BJ (cell line): ENCODE measurements at regions not wholly inside any gene's neighbourhood (a gene's known extent, or its start where the extent isn't known, plus 50 kb on each side); places are given as distances from the start of the nearest gene placed in this dataset.

Source experiments
- CTCF ChIA-PET: fragments of 350-600 bp; formaldehyde crosslinking; extraction: SDS; loops from one replicate; lab custom pipeline; 2021; ENCODE audit warnings: antibody characterized with exemption, inconsistent platforms; lab: Yijun Ruan, JAX
- POLR2A ChIA-PET: fragments of 300-600 bp; sonication (Branson Sonifier 250); formaldehyde crosslinking; extraction: SDS; loops from one replicate; lab custom pipeline; 2021; ENCODE audit warnings: antibody characterized with exemption; lab: Charles Lee
- DNase-seq: peaks from one replicate; pipeline ENCODE4 v3.0.0-alpha.2; 2011; ENCODE audit warnings: low read depth
- H3K27me3 ChIP-seq: 2 replicates; pipeline ENCODE4 v1.6.0; 2011; ENCODE audit warnings: low read length; ENCODE audit not compliant: control insufficient read depth, insufficient read depth
- H3K36me3 ChIP-seq: 2 replicates; pipeline ENCODE4 v1.5.1; 2011; ENCODE audit warnings: low read length; ENCODE audit not compliant: control insufficient read depth, insufficient read depth
- H3K4me3 ChIP-seq: 2 replicates; pipeline ENCODE4 v1.5.1; 2011; ENCODE audit warnings: low read depth, mild to moderate bottlenecking, control low read depth, low read length
- CTCF ChIP-seq: IDR thresholded peaks from 2 replicates; pipeline ENCODE4 v1.5.1; 2011; ENCODE audit warnings: low read depth, mild to moderate bottlenecking, control low read depth, inconsistent platforms, low read length, moderate library complexity; ENCODE audit not compliant: insufficient read depth

GRCh38 chr13:55219538-55219937 lies 1921.2 kb upstream of the PRR20A start:
- no peaks in the 10 kb centered on the region for H3K36me3 ChIP-seq
- no peak overlapping the region for H3K4me3 ChIP-seq
- ChIA-PET CTCF (no interaction called here), POLR2A (no interaction called here)
- TF ChIP-seq CTCF = no peak
- no peak for DNase-seq
- H3K27me3 ChIP-seq = no peaks in the 10 kb centered on the region

- Histone ChIP-seq H3K27me3 (no peaks in the 10 kb centered on the region), H3K4me3 (no peak overlapping the region), H3K36me3 (no peaks in the 10 kb centered on the region)
- TF ChIP-seq CTCF = no peak
- CTCF ChIA-PET = no interaction called here
- POLR2A ChIA-PET = no interaction called here
- DNase-seq = no peak
Observed at GRCh38 chr13:55229906-55230569, 1910.7 kb upstream of the PRR20A start.

GRCh38 chr13:55230570-55230908 lies 1910.2 kb upstream of the PRR20A start:
- DNase-seq = no peak
- H3K27me3 ChIP-seq = no peaks in the 10 kb centered on the region
- POLR2A ChIA-PET = no interaction called here
- no peak overlapping the region for H3K4me3 ChIP-seq
- CTCF ChIA-PET = no interaction called here
- no peak for TF ChIP-seq CTCF
- no peaks in the 10 kb centered on the region for H3K36me3 ChIP-seq

- ChIA-PET POLR2A (no interaction called here), CTCF (no interaction called here)
- DNase-seq = no peak
- Histone ChIP-seq H3K4me3 (no peak overlapping the region), H3K36me3 (no peaks in the 10 kb centered on the region), H3K27me3 (no peaks in the 10 kb centered on the region)
- no peak for TF ChIP-seq CTCF
Observed at GRCh38 chr13:55234311-55234710, 1906.4 kb upstream of the PRR20A start.

- Histone ChIP-seq H3K36me3 (no peaks in the 10 kb centered on the region), H3K4me3 (no peak overlapping the region), H3K27me3 (no peaks in the 10 kb centered on the region)
- no peak for TF ChIP-seq CTCF
- POLR2A ChIA-PET = no interaction called here
- DNase-seq = no peak
- CTCF ChIA-PET = no interaction called here
Observed at GRCh38 chr13:55245005-55245644, 1895.6 kb upstream of the PRR20A start.
